HCT116 (cell line): ENCODE measurements at regions not wholly inside any gene's neighbourhood (a gene's known extent, or its start where the extent isn't known, plus 50 kb on each side); places are given as distances from the start of the nearest gene placed in this dataset.

Experiments
- ATAC-seq: fragments of 200-7000 bp; cut with Tn5 transposase; 2 replicates; pipeline ENCODE4 v1.9.1; 2020; ENCODE audit warnings: mild to moderate bottlenecking, moderate library complexity
- BruUV-seq: library from RNA; stranded (reverse); fragments of 400-500 nt; replicated peaks from 2 replicates; lab custom pipeline; 2021; lab: Mats Ljungman, UMichigan
- CTCF ChIA-PET: fragments of 300-600 bp; sonication (Branson Sonifier 250); formaldehyde crosslinking; loops from one replicate; lab custom pipeline; 2021; ENCODE audit warnings: antibody characterized with exemption; lab: Charles Lee
- POLR2A ChIA-PET: fragments of 300-600, 350-600 bp; sonication (Branson Sonifier 250); formaldehyde crosslinking; loops from one replicate; lab custom pipeline; 2021; ENCODE audit warnings: antibody characterized with exemption; lab: Charles Lee
- RAD21 ChIA-PET, 2 experiments: fragments of 300-600 bp; sonication (Branson Sonifier 250); formaldehyde crosslinking; loops; one replicate each; lab custom pipeline; 2023; ENCODE audit warnings: low total read pairs in 2 of 2; ENCODE audit not compliant: uncharacterized antibody in 2 of 2, unreplicated experiment in 2 of 2, low non-redundant PET in 1 of 2; lab: Charles Lee
- DNase-seq: peaks from one replicate; pipeline ENCODE4 v3.0.0-alpha.2; 2010; ENCODE audit warnings: low read depth, low spot score
- H2AFZ ChIP-seq: fragments of 200-600 bp; shearing (Covaris generic), sonication (generic); 2 replicates; pipeline ENCODE4 v1.6.1; 2017; ENCODE audit warnings: low read depth, mixed run types, mixed read lengths, antibody characterized with exemption, low read length; ENCODE audit not compliant: poor library complexity, severe bottlenecking
- H3K27ac ChIP-seq: 2 replicates; pipeline ENCODE4 v1.5.1; 2012; ENCODE audit warnings: low read depth, low read length
- H3K27me3 ChIP-seq: fragments of 200-600 bp; sonication (generic); 2 replicates; pipeline ENCODE4 v1.6.1; 2016; ENCODE audit warnings: mixed run types, low read length, mixed read lengths; ENCODE audit not compliant: insufficient read depth
- H3K36me3 ChIP-seq, 2 experiments: fragments of 200-500 bp in 1 of 2; fragments of 200-600 bp in 1 of 2; sonication (Bioruptor generic) in 1 of 2; sonication (generic) in 1 of 2; 2 replicates each; pipeline versions ENCODE4 v1.5.1 to v1.6.1; 2014 to 2016; ENCODE audit warnings: low read length in 2 of 2, inconsistent platforms in 1 of 2, mixed read lengths in 1 of 2, mixed run types in 1 of 2; ENCODE audit not compliant: insufficient read depth in 2 of 2, control insufficient read depth in 1 of 2
- H3K4me1 ChIP-seq, 2 experiments: fragments of 200-600 bp in 1 of 2; sonication (generic) in 1 of 2; 2 replicates each; pipeline versions ENCODE4 v1.5.1 to v1.6.1; 2012 to 2017; ENCODE audit warnings: low read length in 2 of 2, inconsistent platforms in 1 of 2, mild to moderate bottlenecking in 1 of 2, mixed read lengths in 1 of 2, mixed run types in 1 of 2, moderate library complexity in 1 of 2; ENCODE audit not compliant: insufficient read depth in 2 of 2, control insufficient read depth in 1 of 2
- H3K4me2 ChIP-seq: fragments of 200-600 bp; sonication (generic); 2 replicates; pipeline ENCODE4 v1.6.1; 2017; ENCODE audit warnings: mixed run types, low read length, mixed read lengths
- H3K4me3 ChIP-seq, 2 experiments: fragments of 200-600 bp in 1 of 2; sonication (generic) in 1 of 2; replicated peaks in 1 of 2; 2 replicates each; pipeline ENCODE4 v1.5.1; 2011 to 2016; ENCODE audit warnings: low read length in 2 of 2, control low read depth in 1 of 2, low read depth in 1 of 2, mild to moderate bottlenecking in 1 of 2, mixed read lengths in 1 of 2, mixed run types in 1 of 2
- H3K79me2 ChIP-seq: fragments of 200-600 bp; sonication (generic); 2 replicates; pipeline ENCODE4 v1.6.1; 2017; ENCODE audit warnings: mild to moderate bottlenecking, mixed run types, low read length, moderate library complexity, mixed read lengths; ENCODE audit not compliant: insufficient read depth
- H3K9ac ChIP-seq: fragments of 200-600 bp; sonication (generic); 2 replicates; pipeline ENCODE4 v1.6.1; 2016; ENCODE audit warnings: low read length, mixed read lengths
- H3K9me2 ChIP-seq: fragments of 200-600 bp; sonication (generic), shearing (Covaris generic); 2 replicates; pipeline ENCODE4 v1.6.1; 2017; ENCODE audit warnings: mixed run types, mild to moderate bottlenecking, moderate library complexity; ENCODE audit not compliant: insufficient read depth
- H3K9me3 ChIP-seq, 2 experiments: fragments of 200-500 bp in 1 of 2; fragments of 200-600 bp in 1 of 2; sonication (Bioruptor generic) in 1 of 2; sonication (generic) in 1 of 2; 2 replicates each; pipeline ENCODE4 v1.6.1; 2014 to 2017; ENCODE audit warnings: low read length in 2 of 2, mixed read lengths in 2 of 2, inconsistent platforms in 1 of 2, low read depth in 1 of 2, mild to moderate bottlenecking in 1 of 2, mixed run types in 1 of 2, moderate library complexity in 1 of 2; ENCODE audit not compliant: control insufficient read depth in 1 of 2, insufficient read depth in 1 of 2
- H4K20me1 ChIP-seq: fragments of 200-600 bp; sonication (generic), shearing (Covaris generic); 2 replicates; pipeline ENCODE4 v1.6.1; 2017; ENCODE audit warnings: mixed run types, mild to moderate bottlenecking, moderate library complexity; ENCODE audit not compliant: insufficient read depth
- CBX3 ChIP-seq: IDR thresholded peaks from 2 replicates; pipeline ENCODE4 v1.6.1; 2012; ENCODE audit warnings: low read depth
- EGR1 ChIP-seq: IDR thresholded peaks from 2 replicates; pipeline ENCODE4 v1.6.1; 2012; ENCODE audit warnings: low read depth
- EZH2 ChIP-seq: fragments of 200-600 bp; sonication (generic); IDR thresholded peaks from 2 replicates; pipeline ENCODE4 v1.6.1; 2017; ENCODE audit warnings: antibody characterized with exemption, mixed run types
- FOSL1 ChIP-seq: IDR thresholded peaks from 2 replicates; pipeline ENCODE4 v1.6.1; 2012; ENCODE audit warnings: low read depth
- JUND ChIP-seq: IDR thresholded peaks from 2 replicates; pipeline ENCODE4 v1.6.1; 2012
- POLR2A ChIP-seq: IDR thresholded peaks from 2 replicates; pipeline ENCODE4 v1.7.0; 2011; ENCODE audit warnings: borderline replicate concordance; ENCODE audit not compliant: insufficient read depth, insufficient read length; ENCODE audit errors: extremely low read depth
- POLR2AphosphoS5 ChIP-seq: IDR thresholded peaks from 2 replicates; pipeline ENCODE4 v1.6.1; 2011; ENCODE audit warnings: mild to moderate bottlenecking, low read depth, low read length, moderate library complexity
- RAD21 ChIP-seq: IDR thresholded peaks from 2 replicates; pipeline ENCODE4 v1.6.1; 2012; ENCODE audit warnings: low read depth, mild to moderate bottlenecking
- SP1 ChIP-seq: IDR thresholded peaks from 2 replicates; pipeline ENCODE4 v1.6.1; 2012; ENCODE audit warnings: low read depth
- SRF ChIP-seq: IDR thresholded peaks from 2 replicates; pipeline ENCODE4 v1.6.1; 2012; ENCODE audit warnings: low read depth
- TCF7L2 ChIP-seq: IDR thresholded peaks from 2 replicates; pipeline ENCODE4 v1.7.0; 2011; ENCODE audit warnings: borderline replicate concordance, inconsistent platforms; ENCODE audit not compliant: insufficient read depth, insufficient read length; ENCODE audit errors: extremely low read depth
- ZNF274 ChIP-seq: fragments of 200-500 bp; sonication (Bioruptor generic); IDR thresholded peaks from 2 replicates; pipeline ENCODE4 v1.6.1; 2014; ENCODE audit warnings: mild to moderate bottlenecking, low read depth, low read length, inconsistent platforms
- intact Hi-C: fragments of 100-400 bp; cut with micrococcal nuclease; formaldehyde crosslinking; loops from 2 replicates; pipeline ENCODE4 v1.10.0; 2022
- TF ChIP-seq, protein P1 (sequence below), 3 experiments: fragments of 200-600 bp in 1 of 3; sonication (generic) in 1 of 3; IDR thresholded peaks in 2 of 3; conservative IDR thresholded peaks in 1 of 3; 2 replicates each; pipeline ENCODE4 v1.5.1; 2012 to 2017; ENCODE audit warnings: low read depth in 2 of 3, low read length in 2 of 3, antibody characterized with exemption in 1 of 3, borderline replicate concordance in 1 of 3, control low read depth in 1 of 3, mild to moderate bottlenecking in 1 of 3, mixed read lengths in 1 of 3, mixed run types in 1 of 3, moderate library complexity in 1 of 3; ENCODE audit not compliant: insufficient read depth in 1 of 3
- TF ChIP-seq, protein P2 (sequence below): IDR thresholded peaks from 2 replicates; pipeline ENCODE4 v1.6.1; 2012
- TF ChIP-seq, protein P3 (sequence below): IDR thresholded peaks from 2 replicates; pipeline ENCODE4 v1.6.1; 2011; ENCODE audit warnings: mild to moderate bottlenecking, low read length, moderate library complexity; ENCODE audit not compliant: insufficient replicate concordance; ENCODE audit errors: extremely low read depth

DNA sequence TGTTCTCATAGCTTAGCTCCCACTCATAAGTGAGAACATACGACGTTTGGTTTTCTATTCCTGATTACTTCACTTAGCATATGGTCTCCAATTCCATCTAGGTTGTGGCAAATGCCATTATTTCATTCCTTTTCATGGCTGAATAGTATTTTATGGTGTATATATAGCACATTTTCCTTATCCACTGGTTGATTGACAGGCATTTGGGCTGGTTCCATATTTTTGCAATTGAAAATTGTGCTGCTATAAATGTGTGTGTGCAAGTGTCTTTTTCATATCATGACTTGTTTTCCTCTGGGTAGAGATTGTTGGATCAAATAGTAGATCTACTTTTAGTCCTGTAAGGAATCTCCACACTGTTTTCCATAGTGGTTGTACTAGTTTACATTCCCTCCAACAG, 133.0 kb upstream of the TAB2 start:
- no peaks in the 10 kb centered on the region for H3K9me2 ChIP-seq
- H3K4me3 ChIP-seq: no peak overlapping the region
- H2AFZ ChIP-seq: no peak overlapping the region
- ChIA-PET CTCF (no interaction called here), POLR2A (no interaction called here), RAD21 (no interaction called here)
- H3K27ac ChIP-seq: no peak overlapping the region
- H3K79me2 ChIP-seq: no peaks in the 10 kb centered on the region
- H3K27me3 ChIP-seq: no peaks in the 10 kb centered on the region
- no peak overlapping the region for H3K4me2 ChIP-seq
- no peaks in the 10 kb centered on the region for H3K4me1 ChIP-seq
- intact Hi-C loops: no loop called here
- H4K20me1 ChIP-seq: no peaks in the 10 kb centered on the region
- no peaks in the 10 kb centered on the region for H3K36me3 ChIP-seq
- DNase-seq (no peak), ATAC-seq (no peak)
- no peak overlapping the region for H3K9ac ChIP-seq
- H3K9me3 ChIP-seq: no peaks in the 10 kb centered on the region
- TF ChIP-seq TCF7L2 (no peak), JUND (no peak), CBX3 (no peak), SP1 (no peak), FOSL1 (no peak), ZNF274 (no peak), RAD21 (no peak), EZH2 (no peak), SRF (no peak), POLR2A (no peak), EGR1 (no peak), POLR2AphosphoS5 (no peak)
- TF ChIP-seq, protein P1, sequence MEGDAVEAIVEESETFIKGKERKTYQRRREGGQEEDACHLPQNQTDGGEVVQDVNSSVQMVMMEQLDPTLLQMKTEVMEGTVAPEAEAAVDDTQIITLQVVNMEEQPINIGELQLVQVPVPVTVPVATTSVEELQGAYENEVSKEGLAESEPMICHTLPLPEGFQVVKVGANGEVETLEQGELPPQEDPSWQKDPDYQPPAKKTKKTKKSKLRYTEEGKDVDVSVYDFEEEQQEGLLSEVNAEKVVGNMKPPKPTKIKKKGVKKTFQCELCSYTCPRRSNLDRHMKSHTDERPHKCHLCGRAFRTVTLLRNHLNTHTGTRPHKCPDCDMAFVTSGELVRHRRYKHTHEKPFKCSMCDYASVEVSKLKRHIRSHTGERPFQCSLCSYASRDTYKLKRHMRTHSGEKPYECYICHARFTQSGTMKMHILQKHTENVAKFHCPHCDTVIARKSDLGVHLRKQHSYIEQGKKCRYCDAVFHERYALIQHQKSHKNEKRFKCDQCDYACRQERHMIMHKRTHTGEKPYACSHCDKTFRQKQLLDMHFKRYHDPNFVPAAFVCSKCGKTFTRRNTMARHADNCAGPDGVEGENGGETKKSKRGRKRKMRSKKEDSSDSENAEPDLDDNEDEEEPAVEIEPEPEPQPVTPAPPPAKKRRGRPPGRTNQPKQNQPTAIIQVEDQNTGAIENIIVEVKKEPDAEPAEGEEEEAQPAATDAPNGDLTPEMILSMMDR (IDR thresholded peaks at IDR 0.05 in 2 of 3, conservative IDR thresholded peaks at IDR 0.05 in 1 of 3; ENCODE audit: borderline replicate concordance in 1 of 3, insufficient read depth in 1 of 3, low read depth in 2 of 3, low read length in 2 of 3): no peak
- TF ChIP-seq, protein P2, sequence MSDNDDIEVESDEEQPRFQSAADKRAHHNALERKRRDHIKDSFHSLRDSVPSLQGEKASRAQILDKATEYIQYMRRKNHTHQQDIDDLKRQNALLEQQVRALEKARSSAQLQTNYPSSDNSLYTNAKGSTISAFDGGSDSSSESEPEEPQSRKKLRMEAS: no peak
- TF ChIP-seq, protein P3, sequence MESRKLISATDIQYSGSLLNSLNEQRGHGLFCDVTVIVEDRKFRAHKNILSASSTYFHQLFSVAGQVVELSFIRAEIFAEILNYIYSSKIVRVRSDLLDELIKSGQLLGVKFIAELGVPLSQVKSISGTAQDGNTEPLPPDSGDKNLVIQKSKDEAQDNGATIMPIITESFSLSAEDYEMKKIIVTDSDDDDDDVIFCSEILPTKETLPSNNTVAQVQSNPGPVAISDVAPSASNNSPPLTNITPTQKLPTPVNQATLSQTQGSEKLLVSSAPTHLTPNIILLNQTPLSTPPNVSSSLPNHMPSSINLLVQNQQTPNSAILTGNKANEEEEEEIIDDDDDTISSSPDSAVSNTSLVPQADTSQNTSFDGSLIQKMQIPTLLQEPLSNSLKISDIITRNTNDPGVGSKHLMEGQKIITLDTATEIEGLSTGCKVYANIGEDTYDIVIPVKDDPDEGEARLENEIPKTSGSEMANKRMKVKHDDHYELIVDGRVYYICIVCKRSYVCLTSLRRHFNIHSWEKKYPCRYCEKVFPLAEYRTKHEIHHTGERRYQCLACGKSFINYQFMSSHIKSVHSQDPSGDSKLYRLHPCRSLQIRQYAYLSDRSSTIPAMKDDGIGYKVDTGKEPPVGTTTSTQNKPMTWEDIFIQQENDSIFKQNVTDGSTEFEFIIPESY: no peak
- BruUV-seq: no TSS peak
